ENCODE measurements at regions not wholly inside any gene's neighbourhood (a gene's known extent, or its start where the extent isn't known, plus 50 kb on each side); places are given as distances from the start of the nearest gene placed in this dataset.

DNA sequence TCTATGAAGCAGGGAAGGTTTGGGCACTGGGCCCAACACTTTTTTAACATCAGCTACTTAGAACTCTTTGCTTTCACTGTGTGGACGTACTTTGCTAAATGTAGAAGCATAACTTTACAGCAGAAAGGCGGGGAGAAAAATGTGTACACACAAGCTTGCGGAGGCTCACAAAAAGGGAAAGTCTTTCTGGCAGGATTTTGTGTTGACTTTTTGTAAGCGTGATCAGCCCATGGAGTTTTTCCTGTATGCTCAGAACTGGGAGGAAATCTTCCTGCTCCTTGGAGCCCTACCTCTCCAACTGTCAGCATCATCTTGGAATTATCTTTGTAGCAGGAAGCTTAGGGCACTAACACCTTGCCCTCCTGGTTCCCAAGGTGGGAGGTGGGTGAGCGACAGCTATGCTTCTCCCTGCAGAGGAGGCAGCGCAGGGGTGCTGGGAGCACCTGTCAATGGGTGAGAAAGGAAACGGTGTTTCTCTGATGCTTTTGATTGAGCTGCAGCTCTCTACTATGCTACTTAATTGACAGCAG lies 321.9 kb downstream of the GADD45G start:
- DNase-seq: peak; percentile 48
- intact Hi-C loops (cut with DNase I; ENCODE audit: low total_unique reads): no loop called here
- H3K27ac ChIP-seq: no peak overlapping the region
- no peaks in the 10 kb centered on the region for H3K9me3 ChIP-seq
- H3K4me3 ChIP-seq: no peak overlapping the region
- no peak for TF ChIP-seq POLR2A (IDR thresholded peaks at IDR 0.05)
- TF ChIP-seq, protein P1, sequence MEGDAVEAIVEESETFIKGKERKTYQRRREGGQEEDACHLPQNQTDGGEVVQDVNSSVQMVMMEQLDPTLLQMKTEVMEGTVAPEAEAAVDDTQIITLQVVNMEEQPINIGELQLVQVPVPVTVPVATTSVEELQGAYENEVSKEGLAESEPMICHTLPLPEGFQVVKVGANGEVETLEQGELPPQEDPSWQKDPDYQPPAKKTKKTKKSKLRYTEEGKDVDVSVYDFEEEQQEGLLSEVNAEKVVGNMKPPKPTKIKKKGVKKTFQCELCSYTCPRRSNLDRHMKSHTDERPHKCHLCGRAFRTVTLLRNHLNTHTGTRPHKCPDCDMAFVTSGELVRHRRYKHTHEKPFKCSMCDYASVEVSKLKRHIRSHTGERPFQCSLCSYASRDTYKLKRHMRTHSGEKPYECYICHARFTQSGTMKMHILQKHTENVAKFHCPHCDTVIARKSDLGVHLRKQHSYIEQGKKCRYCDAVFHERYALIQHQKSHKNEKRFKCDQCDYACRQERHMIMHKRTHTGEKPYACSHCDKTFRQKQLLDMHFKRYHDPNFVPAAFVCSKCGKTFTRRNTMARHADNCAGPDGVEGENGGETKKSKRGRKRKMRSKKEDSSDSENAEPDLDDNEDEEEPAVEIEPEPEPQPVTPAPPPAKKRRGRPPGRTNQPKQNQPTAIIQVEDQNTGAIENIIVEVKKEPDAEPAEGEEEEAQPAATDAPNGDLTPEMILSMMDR (IDR thresholded peaks at IDR 0.05): no peak
- 60 to 73% methylated on average over 7 of the region's 7 CpGs for WGBS, 2 donors
- H3K4me1 ChIP-seq: peaks cover 6% of the 10 kb centered on the region
- H3K27me3 ChIP-seq: no peaks in the 10 kb centered on the region
- H3K36me3 ChIP-seq (ENCODE audit: low read depth, missing control alignments): no peaks in the 10 kb centered on the region

DNA sequence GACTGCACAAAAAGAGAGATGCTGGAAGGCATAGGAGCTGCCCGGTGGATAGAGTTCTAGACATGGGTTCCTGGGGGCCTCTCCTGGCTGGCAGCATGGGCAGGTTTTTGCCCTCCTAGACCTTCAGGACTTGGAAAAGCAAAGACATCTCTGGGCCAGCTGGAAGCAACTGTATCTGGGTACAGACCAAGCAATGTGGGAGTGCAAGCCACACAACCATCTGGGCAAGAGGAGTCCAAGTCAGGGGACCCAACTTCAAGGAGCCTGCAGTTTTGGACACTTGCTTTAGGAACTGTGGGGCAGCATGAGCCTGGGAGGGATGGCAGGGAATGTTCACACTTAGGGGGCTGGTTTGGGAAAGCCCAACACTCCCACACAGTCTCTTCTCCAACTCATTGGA lies 323.3 kb downstream of the GADD45G start:
- WGBS, 2 donors: 95% methylated on average over 1 of the region's 1 CpG
- Histone ChIP-seq H3K27ac (no peak overlapping the region), H3K4me3 (no peak overlapping the region), H3K4me1 (peaks cover 9% of the 10 kb centered on the region), H3K9me3 (no peaks in the 10 kb centered on the region), H3K27me3 (no peaks in the 10 kb centered on the region), H3K36me3 (ENCODE audit: low read depth, missing control alignments) (no peaks in the 10 kb centered on the region)
- DNase-seq: no peak
- no peak for TF ChIP-seq POLR2A (IDR thresholded peaks at IDR 0.05)
- TF ChIP-seq, protein P1 (IDR thresholded peaks at IDR 0.05): no peak
- intact Hi-C loops (cut with DNase I; ENCODE audit: low total_unique reads): no loop called here

DNA sequence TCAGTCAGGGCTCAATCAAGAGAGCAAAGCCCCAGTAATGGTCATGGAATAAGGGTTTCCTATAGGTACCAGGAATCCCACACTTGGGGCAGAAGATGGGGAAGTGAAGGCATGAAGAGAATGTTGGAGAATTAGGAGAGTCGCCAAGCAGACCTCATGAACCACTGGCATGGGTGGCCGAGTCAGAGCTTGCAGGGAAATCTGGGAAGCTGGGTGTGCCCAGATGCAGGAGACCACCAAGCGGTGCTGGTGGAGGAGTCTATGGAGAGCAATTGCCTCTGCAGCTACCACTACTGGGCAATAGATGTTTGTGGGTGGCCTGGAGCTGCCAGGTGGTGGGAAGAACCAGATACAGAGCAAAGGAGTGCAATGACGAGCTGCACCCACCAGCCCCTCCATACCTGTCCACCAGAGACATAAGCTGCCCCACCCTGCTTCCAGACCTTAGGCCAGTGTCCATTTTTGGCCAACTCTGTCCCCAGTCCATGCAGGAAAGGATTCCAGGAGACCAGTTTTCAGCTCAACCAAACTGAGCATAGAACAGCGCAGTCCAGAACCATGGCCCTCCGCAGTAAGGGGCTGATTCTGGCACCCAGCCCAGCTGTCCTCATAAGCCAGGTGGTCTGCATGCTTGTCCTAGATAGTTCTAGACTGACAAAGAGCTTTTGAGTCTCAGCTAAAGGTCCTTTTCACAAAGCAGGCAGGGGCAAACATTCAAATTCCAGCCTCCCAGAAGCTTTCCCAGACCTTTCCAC lies 323.9 kb downstream of the GADD45G start:
- no peak overlapping the region for H3K27ac ChIP-seq
- intact Hi-C loops (cut with DNase I; ENCODE audit: low total_unique reads): no loop called here
- TF ChIP-seq, protein P1 (IDR thresholded peaks at IDR 0.05): no peak
- TF ChIP-seq POLR2A (IDR thresholded peaks at IDR 0.05): no peak
- H3K4me3 ChIP-seq: no peak overlapping the region
- WGBS, 2 donors: 90 to 91% methylated on average over 4 to 6 of the region's 6 CpGs
- H3K36me3 ChIP-seq (ENCODE audit: low read depth, missing control alignments): no peaks in the 10 kb centered on the region
- peaks cover 15% of the 10 kb centered on the region for H3K4me1 ChIP-seq
- H3K27me3 ChIP-seq: no peaks in the 10 kb centered on the region
- DNase-seq: no peak
- H3K9me3 ChIP-seq: no peaks in the 10 kb centered on the region

DNA sequence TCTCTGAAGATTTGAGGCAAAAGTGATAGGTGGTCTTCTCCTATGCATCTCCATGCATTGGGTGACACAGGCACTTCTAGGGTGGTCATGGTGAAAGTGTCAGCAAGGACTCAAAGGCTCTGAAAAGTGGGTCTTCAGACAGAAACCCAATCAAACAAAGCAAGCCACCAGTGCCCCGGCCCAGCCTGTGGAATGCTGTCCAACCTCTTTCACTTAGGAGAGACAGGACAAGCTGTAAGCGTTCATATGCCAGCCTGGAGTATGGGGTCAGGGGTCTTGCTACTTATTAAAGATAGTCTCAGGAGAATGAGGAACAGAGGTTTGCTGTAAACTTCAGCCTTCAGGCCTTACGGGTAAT lies 324.5 kb downstream of the GADD45G start:
- Histone ChIP-seq H3K9me3 (no peaks in the 10 kb centered on the region), H3K4me1 (peaks cover 14% of the 10 kb centered on the region), H3K36me3 (ENCODE audit: low read depth, missing control alignments) (no peaks in the 10 kb centered on the region), H3K27me3 (no peaks in the 10 kb centered on the region), H3K27ac (no peak overlapping the region), H3K4me3 (no peak overlapping the region)
- no peak for DNase-seq
- WGBS, 2 donors: 76 to 92% methylated on average over 2 to 3 of the region's 3 CpGs
- intact Hi-C loops (cut with DNase I; ENCODE audit: low total_unique reads): no loop called here
- no peak for TF ChIP-seq POLR2A (IDR thresholded peaks at IDR 0.05)
- TF ChIP-seq, protein P1 (IDR thresholded peaks at IDR 0.05): no peak

Data from testis (tissue), 2 donors.